ENCODE measurements at regions not wholly inside any gene's neighbourhood (a gene's known extent, or its start where the extent isn't known, plus 50 kb on each side); places are given as distances from the start of the nearest gene placed in this dataset.

- H3K36me3 ChIP-seq: no peaks in the 10 kb centered on the region
- H3K9me3 ChIP-seq: no peaks in the 10 kb centered on the region
- no peak for TF ChIP-seq CTCF (IDR thresholded peaks at IDR 0.05)
- no peak overlapping the region for H3K4me3 ChIP-seq (ENCODE audit: low read depth in 1 of 2, low read length in 1 of 2)
- H3K4me1 ChIP-seq (ENCODE audit: control insufficient read depth in 1 of 2, insufficient read depth in 1 of 2, low read depth in 1 of 2, low read length in 1 of 2): no peaks in the 10 kb centered on the region
- H3K27ac ChIP-seq: no peak overlapping the region
- H3K27me3 ChIP-seq: no peaks in the 10 kb centered on the region
Observed at GRCh38 chr21:14903172-14903865, 161.5 kb downstream of the NRIP1 start.

GRCh38 chr21:14901482-14901958 lies 163.3 kb downstream of the NRIP1 start:
- no peak overlapping the region for H3K4me3 ChIP-seq (ENCODE audit: low read depth in 1 of 2, low read length in 1 of 2)
- TF ChIP-seq CTCF (IDR thresholded peaks at IDR 0.05): no peak
- H3K9me3 ChIP-seq: no peaks in the 10 kb centered on the region
- no peaks in the 10 kb centered on the region for H3K27me3 ChIP-seq
- no peak overlapping the region for H3K27ac ChIP-seq
- no peaks in the 10 kb centered on the region for H3K4me1 ChIP-seq (ENCODE audit: control insufficient read depth in 1 of 2, insufficient read depth in 1 of 2, low read depth in 1 of 2, low read length in 1 of 2)
- H3K36me3 ChIP-seq: no peaks in the 10 kb centered on the region

GRCh38 chr21:14900611-14901010 lies 164.2 kb downstream of the NRIP1 start:
- Histone ChIP-seq H3K27ac (no peak overlapping the region), H3K36me3 (no peaks in the 10 kb centered on the region), H3K27me3 (no peaks in the 10 kb centered on the region), H3K9me3 (no peaks in the 10 kb centered on the region), H3K4me3 (ENCODE audit: low read depth in 1 of 2, low read length in 1 of 2) (no peak overlapping the region), H3K4me1 (ENCODE audit: control insufficient read depth in 1 of 2, insufficient read depth in 1 of 2, low read depth in 1 of 2, low read length in 1 of 2) (no peaks in the 10 kb centered on the region)
- no peak for TF ChIP-seq CTCF (IDR thresholded peaks at IDR 0.05)

GRCh38 chr21:14900058-14900457 lies 164.7 kb downstream of the NRIP1 start:
- Histone ChIP-seq H3K27ac (no peak overlapping the region), H3K4me1 (ENCODE audit: control insufficient read depth in 1 of 2, insufficient read depth in 1 of 2, low read depth in 1 of 2, low read length in 1 of 2) (no peaks in the 10 kb centered on the region), H3K9me3 (no peaks in the 10 kb centered on the region), H3K27me3 (no peaks in the 10 kb centered on the region), H3K36me3 (no peaks in the 10 kb centered on the region), H3K4me3 (ENCODE audit: low read depth in 1 of 2, low read length in 1 of 2) (no peak overlapping the region)
- TF ChIP-seq CTCF (IDR thresholded peaks at IDR 0.05): no peak

GRCh38 chr21:14895792-14896191 lies 169.0 kb downstream of the NRIP1 start:
- TF ChIP-seq CTCF (IDR thresholded peaks at IDR 0.05): no peak
- no peak overlapping the region for H3K4me3 ChIP-seq (ENCODE audit: low read depth in 1 of 2, low read length in 1 of 2)
- H3K27ac ChIP-seq: no peak overlapping the region
- H3K27me3 ChIP-seq: no peaks in the 10 kb centered on the region
- no peaks in the 10 kb centered on the region for H3K9me3 ChIP-seq
- no peaks in the 10 kb centered on the region for H3K36me3 ChIP-seq
- H3K4me1 ChIP-seq (ENCODE audit: control insufficient read depth in 1 of 2, insufficient read depth in 1 of 2, low read depth in 1 of 2, low read length in 1 of 2): no peaks in the 10 kb centered on the region

All from neutrophil (primary cell).